Stimulated activated CD8-positive, alpha-beta memory T cell treated with anti-CD3 and anti-CD28 coated beads, Interleukin-7, amount 100 ng/mL, for 24 hours (primary cell): ENCODE measurements at regions not wholly inside any gene's neighbourhood (a gene's known extent, or its start where the extent isn't known, plus 50 kb on each side); places are given as distances from the start of the nearest gene placed in this dataset.
"Not testable (repeated sequence)": the region's sequence is repeated elsewhere in the genome, so short reads cannot be mapped to it uniquely, and the experiment has no call there.

Source experiments
- DNase-seq: peaks from one replicate; pipeline ENCODE4 v3.0.0-alpha.2; 2020; ENCODE audit warnings: low read depth

DNA sequence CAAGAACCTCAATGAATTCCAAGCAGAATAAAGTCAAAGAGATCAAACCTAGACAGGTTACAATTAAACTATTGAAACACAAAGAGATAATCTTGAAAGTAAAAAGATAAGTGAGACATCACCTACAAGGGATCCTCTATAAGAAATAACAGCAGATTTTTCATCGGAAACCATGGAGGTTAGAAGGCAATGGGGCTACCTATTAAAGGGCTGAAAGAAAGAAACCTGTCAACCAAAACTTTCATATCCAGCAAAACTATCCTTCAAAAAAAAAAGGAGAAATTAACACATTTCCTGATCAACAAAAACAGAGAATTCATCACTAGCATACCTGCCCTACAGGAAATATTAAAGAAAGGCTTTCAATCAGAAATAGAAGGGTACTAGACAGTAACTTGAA is 244.9 kb downstream of the ARHGAP12 start:
- no peak for DNase-seq

- no peak for DNase-seq
Measured at GRCh38 chr10:31679936-31680335, 248.7 kb downstream of the ARHGAP12 start.

DNA sequence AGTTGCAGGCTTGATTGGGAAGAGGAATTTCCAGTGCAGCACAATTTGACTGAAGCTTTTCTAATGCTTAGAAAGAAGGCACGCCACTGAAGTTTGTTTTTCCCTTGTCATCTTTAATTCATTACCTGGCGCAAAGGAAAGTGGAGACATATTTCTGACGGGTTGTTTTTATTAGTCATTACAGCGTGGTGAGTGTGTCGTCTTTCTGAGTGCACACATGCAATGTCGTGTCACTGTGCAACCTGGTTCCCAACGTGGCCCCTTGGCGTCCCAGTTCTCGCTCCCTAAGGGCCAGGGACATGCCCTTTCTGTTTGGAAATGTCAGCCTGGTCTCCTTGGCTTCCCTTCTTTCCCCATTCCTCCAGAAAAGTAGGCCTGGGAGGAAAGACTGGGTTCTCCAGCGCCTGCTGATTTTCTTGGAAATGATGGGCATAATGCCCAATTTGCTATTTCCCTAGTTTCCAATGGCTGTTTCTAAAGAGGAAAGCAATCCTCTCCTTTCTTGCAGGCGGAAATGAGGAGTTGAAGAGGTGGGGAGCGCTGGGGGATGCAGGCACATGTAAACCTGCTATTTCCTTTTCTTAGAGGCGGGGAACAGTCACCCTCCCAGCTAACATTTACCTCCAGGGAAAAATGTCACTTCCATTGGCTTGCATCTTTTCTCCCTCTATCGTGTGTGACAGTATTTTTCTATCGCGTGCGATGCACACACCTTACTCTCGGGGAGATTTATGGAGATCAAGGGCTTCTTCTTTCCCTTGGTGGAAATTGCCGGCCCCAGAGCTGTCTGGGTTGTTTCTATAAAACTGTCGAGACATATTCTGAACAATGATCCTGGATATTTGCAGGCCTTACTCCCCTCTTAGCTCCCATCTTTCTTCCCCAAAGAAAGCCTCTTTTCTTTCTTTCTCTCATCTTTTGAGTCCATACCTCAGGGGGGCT is 249.8 kb downstream of the ARHGAP12 start:
- no peak for DNase-seq

- no peak for DNase-seq
Measured at GRCh38 chr10:31678139-31678536, 250.5 kb downstream of the ARHGAP12 start.

- no peak for DNase-seq
Measured at GRCh38 chr10:31677195-31678138, 251.2 kb downstream of the ARHGAP12 start.

- no peak for DNase-seq
Measured at GRCh38 chr10:31675726-31676125, 252.9 kb downstream of the ARHGAP12 start.

- DNase-seq = no peak
Measured at GRCh38 chr10:31669357-31669756, 259.3 kb downstream of the ARHGAP12 start.

DNA sequence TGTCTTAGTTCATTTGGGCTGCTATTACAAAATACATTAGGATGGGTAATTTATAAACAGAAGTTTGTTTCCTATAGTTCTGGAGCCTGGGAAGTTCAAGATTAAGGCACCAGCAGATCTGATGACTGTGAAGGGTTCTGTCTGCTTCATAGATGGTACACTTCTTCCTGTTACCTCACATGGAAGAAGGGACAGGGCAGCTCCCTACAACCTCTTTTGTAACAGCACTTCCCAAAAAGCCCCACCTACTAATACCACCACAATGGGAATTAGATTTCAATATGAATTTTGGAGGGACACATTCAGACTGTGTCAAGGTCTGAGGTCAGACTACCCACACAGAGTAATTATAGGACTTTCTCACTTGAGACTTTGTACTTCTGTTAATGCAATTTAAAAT is 260.3 kb downstream of the ARHGAP12 start:
- DNase-seq = no peak

- not testable (repeated sequence) for DNase-seq
Measured at GRCh38 chr10:31665764-31666279, 262.8 kb downstream of the ARHGAP12 start.

DNA sequence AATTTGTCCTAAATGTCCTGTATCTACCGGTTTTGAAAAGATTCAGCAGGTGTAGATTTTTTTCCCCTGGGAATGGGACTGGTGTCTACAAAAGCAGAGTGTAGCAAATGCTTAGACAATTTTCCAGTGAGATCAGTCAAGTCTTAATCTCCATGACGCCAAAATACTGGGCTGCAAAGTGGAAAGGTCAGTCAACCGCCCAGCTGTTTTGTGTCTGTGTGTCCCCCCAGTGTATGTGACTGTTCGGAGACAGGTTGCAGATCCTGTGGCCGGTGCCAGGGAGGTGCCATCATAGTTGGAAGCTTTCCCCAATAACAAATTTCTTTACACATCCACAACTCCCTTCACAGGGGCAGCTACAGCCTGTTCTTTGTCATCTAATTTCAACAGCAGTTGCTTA is 263.8 kb downstream of the ARHGAP12 start:
- DNase-seq = no peak

DNA sequence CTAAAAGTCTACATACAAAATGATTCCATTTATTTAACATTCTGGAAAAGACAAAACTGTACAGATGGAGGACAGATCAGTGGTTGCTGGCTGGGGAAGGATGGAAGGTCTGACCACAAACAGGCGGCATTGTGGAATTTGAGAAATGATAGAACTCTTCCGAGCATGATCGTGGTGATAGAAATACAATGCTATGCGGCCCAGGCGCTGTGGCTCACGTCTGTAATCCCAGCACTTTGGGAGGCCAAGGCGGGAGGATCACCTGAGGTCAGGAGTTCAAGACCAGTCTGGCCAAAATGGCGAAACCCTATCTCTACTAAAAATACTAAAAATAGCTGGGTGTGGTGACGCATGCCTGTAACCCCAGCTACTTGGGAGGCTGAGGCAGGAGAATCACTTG is 264.6 kb downstream of the ARHGAP12 start:
- not testable (repeated sequence) for DNase-seq

DNA sequence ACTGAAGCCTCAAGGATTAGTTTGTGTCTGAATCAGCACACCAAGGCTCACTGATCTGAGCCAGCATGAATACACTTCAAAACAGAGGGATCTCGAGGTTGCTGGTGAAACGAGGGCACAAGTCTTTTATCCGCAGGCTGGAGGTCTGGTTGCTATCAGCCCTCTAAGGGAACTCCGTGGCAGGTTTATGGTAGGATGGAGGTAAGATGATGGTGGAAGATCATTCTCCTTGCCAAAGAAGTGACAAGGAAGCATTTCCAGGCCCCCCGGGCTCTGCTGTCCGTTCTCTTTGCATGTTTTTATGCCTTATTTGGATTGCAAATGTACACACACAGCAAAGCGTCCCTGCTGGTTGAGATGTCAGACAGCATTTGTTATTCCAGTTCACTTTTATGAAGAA is 268.3 kb downstream of the ARHGAP12 start:
- DNase-seq = no peak

- no peak for DNase-seq
Measured at GRCh38 chr10:31659665-31660064, 269.0 kb downstream of the ARHGAP12 start.

DNA sequence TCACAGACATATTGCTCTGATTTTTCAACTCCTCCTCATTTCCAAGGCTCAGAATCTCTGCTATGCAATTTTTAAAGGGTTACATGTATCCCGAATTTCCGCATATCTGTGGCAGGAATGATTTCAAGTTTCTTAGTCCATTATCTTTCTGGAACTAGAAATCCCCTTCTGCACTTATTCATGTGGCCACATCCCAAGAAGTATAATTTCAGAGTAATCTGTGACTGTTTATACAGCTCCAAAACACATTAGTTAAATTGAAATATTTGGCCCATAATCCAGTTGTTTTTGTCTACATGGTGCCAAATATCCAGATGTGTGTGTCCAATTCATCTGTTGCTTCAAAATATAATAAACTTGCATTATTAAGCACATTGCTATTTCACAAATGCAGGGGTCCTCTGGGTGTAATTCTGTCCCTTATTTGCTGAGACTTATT is 271.2 kb downstream of the ARHGAP12 start:
- DNase-seq = no peak

DNA sequence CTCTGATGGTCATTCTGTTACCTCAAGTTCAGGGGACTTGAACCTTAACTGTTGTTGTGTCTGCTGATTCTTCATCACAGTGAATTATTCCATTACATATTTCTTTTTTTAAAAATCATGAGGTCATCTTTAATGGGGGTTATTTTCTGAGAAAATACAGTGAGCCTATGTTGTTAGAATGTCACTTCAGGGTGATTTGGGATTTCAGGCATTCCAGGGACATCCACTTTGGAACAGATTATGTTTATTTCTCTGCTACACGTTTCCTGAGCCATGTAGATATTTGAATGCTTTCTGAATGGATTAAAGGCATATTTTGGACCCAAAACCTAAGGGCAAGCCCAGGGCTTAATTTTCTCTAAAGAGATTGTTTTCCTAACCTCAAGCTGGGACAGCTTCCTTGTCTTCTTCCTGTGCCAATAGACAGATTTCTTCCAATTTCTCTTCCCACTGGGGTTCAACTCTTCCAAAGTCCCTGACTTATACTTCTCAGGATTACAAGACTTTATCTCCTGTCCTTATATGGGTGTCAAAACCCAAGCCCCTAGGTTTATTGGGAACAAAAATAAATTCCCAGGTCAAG is 271.7 kb downstream of the ARHGAP12 start:
- DNase-seq = no peak

DNA sequence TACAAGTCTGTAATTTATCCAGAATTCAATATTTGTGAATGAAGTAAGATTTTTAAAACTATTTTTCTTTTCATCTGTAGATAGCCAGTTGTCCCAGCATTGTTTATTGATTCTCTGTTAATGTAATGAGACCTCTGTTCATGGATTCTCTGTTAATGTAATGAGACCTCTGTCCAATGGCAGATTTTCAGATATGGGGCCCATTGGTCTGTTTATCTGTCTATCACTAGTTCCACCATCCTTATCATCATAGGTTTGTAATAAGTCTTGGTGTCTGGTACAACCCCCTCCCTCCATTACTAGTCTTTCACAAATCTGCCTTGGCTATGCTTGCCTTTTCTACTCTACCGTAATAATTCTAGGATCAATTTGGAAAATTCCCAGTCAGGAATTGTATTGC is 276.6 kb downstream of the ARHGAP12 start:
- DNase-seq = no peak

- DNase-seq = no peak
Measured at GRCh38 chr10:31650010-31650409, 278.6 kb downstream of the ARHGAP12 start.

DNA sequence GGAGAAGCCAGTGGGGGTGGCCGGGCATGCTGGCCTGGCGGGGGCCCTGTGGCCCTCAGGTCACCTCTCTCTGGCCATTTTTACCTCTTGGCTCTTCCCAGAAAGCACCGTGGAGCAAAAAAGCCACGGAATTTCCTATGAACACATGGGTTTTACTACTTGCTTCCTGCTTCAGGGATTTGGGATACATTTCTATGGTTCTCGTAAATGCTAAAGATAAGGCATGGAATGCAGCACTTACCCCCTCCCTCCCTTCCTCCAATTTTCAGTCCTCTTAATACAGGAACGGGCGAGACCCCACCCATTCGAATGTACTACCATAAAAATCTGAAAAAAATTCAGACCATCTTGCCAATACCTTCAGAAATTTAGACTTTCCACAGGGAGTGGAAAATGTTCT is 279.7 kb downstream of the ARHGAP12 start:
- DNase-seq = no peak

GRCh38 chr10:31647861-31648260 is 280.8 kb downstream of the ARHGAP12 start:
- no peak for DNase-seq

DNA sequence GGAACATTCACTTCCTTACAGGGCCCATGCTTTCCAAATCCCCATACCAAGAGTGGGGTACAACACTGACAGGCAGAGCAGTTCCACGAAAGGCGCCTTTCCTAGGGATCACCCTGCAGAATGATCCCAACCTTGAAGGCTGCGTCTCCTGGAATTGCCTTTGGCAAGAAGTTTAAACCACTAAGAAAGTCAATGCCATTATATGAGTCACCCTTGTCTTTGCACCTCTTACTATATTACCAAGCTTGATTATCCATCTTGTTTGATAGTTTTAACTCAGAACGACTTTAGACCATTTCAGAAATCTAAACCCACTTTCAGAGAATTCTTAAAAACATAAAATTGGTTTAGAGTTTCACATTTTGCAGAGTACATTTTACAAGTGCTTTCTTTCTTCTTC is 282.1 kb downstream of the ARHGAP12 start:
- no peak for DNase-seq

- DNase-seq = no peak
Measured at GRCh38 chr10:31645786-31646185, 282.8 kb downstream of the ARHGAP12 start.
